GM19035 (cell line): ENCODE measurements at regions not wholly inside any gene's neighbourhood (a gene's known extent, or its start where the extent isn't known, plus 50 kb on each side); places are given as distances from the start of the nearest gene placed in this dataset.
"Not testable (repeated sequence)": the region's sequence is repeated elsewhere in the genome, so short reads cannot be mapped to it uniquely, and the experiment has no call there.

Source experiments
- ATAC-seq: cut with Tn5 transposase; IDR thresholded peaks from one replicate; pipeline ENCODE4 v1.9.1; 2021; ENCODE audit not compliant: unreplicated experiment

DNA sequence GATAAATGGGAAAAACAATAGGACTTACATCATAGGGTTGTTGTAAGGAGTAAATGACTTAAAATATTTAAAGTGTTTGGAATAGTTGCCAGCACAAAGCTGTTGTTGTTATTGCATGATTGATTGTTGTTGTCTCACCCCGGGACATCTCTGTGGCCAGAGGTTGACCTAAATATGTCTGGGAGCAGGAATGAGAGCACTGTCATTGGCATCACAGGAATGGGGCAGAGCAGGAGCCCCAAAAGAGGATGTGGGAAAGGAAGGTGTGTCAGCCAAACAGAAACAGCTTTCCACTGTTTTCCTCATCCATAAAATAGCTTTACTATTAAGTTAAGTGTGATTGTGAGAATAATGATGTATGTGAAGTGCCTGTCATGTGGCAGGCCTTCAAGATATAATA lies 121.6 kb downstream of the TMEM168 start:
- no peak for ATAC-seq

DNA sequence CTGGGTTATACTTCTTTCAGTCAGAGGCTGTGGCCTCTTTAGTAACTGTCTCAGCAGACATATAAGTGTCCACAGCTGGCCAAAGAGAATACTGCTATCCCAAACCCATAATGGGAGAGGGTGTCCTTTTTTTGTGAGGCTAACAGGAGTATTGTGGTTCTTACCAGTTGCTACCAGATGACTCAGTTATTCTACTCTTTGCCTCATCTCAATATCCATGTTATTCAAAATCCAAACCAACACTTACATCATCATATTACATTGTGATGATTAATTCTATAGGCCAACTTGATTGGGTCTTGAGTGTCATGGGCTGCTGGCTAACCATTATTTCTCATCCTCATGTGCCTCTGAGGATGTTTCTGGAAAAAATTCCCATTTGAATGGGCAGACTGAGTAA lies 120.9 kb downstream of the TMEM168 start:
- no peak for ATAC-seq

DNA sequence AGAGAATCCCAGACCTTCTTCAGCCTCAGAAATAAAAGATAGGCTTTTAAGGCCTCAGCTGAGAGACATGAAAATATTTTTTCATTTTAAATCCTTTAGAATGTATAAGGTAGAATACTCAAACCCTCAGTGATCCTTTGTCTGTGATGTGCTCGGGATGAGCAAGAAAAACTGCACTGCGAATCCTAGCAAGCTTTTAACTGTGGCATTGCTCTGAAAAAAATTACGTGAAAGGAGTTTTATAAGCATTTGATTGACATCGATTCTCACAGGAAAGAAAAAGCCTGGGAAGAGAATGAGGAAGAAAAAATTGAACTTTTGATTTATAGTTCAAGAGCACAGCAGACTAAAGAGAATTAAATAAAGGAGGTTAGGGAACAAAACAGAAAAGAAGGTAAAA lies 120.0 kb downstream of the TMEM168 start:
- ATAC-seq = no peak

DNA sequence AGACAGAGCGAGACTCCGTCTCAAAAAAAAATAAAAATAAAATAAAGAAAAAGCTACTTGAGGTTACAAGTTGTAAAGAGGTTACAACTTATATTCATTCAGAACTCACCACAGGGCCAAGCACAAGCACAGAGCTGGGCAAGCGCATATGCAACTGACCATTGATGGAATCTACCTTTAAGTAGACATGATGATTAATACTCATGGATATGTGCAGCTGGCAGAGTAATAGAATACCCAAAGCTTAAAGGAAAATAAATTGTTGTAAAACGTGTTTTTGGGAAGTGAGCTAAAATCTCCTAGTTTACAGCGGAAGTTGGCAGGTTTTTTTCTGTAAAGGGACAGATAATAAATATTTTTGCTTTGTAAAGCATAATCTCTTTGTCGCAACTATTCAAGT lies 111.6 kb downstream of the TMEM168 start:
- ATAC-seq = no peak

DNA sequence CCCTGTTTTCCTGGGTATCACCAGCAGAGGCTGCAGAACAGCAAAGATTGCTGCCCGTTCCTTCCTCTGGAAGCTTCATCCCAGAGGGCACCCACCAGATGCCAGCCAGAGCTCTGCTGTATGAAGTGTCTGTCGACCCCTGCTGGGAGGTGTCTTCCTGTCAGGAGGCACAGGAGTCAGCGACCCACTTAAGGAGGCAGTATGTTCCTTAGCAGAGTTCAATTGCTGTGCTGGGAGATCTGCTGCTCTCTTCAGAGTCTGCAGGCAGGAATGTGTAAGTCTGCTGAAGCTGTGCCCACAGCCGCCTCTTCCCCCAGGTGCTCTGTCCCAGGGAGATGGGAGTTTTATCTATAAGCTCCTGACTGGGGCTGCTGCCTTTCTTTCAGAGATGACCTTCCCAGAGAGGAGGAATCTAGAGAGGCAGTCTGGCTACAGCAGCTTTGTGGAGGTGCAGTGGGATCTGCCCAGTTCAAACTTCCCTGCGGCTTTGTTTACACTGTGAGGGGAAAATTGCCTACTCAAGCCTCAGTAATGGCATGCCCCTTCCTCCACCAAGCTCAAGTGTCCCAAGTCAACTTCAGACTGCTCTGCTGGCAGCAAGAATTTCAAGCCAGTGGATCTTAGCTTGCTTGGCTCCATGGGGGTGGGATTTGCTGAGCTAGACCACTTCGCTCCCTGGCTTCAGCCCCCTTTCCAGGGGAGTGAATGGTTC lies 100.6 kb downstream of the TMEM168 start:
- not testable (repeated sequence) for ATAC-seq

DNA sequence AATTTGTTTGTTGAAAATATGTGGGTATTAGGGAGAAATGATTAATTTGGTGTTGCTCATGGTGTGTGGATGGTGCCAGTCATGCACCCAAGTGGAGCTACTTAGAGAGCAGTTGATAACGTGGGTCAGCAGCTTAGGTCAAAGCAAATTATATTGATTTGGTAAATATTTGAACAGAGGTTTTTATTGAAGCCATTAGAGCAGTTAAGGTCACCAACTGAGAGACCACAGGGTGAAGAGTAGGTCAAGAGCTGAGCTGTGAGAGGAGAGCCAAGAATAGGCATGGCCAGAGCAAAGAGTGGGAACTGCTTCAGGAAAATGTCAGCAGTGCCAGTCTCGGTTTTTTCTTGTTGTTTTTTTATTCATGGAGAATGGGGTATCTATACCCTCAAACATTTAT lies 97.9 kb downstream of the TMEM168 start:
- no peak for ATAC-seq

DNA sequence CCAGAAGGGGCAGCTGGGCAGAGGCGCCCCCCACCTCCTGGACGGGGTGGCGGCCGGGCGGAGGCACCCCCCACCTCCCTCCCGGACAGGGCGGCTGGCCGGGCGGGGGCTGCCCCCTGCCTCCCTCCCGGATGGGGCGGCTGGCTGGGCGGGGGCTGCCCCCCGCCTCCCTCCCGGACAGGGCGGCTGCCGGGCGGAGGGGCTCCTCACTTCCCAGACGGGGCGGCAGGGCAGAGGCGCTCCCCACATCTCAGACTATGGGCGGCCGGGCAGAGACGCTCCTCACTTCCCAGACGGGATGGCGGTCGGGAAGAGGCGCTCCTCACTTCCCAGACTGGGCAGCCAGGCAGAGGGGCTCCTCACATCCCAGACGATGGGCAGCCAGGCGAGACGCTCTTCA lies 93.0 kb downstream of the TMEM168 start:
- ATAC-seq = not testable (repeated sequence)

DNA sequence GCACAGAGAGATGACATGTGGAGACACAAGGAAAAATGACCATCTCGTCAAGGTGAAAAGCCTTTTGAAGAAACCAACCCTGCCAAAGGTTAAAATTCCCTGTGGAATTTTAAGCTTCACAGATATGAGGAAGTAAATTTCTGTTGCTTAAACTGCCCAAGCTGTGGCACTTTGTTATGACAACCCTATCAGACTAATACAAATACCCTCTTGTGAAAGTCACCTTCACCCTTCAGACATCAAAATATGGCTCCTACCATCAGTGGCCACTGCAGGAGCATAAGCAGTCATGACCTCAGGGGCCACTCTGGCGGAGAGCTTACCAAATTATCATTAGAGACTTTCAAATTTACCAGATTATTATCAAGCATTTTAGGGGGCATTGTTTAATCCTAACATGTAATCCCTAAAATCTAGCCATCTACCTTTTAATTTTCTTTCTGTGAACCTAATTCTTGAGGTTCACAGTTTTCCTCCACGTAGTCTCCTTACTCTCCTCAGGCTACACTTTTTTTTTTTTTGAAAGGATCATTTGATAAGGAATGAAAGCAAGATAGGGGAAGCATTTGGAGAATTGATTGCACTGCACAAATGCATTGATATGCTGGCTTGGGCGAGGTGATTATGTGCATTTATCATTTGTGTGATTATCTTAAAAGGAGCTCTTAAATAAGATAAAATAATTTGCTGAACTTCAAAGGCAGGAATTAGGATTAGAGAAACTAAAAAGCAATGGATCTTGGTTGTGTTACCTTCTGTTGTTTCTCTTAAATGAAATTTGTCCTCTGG lies 90.3 kb downstream of the TMEM168 start:
- ATAC-seq = no peak

DNA sequence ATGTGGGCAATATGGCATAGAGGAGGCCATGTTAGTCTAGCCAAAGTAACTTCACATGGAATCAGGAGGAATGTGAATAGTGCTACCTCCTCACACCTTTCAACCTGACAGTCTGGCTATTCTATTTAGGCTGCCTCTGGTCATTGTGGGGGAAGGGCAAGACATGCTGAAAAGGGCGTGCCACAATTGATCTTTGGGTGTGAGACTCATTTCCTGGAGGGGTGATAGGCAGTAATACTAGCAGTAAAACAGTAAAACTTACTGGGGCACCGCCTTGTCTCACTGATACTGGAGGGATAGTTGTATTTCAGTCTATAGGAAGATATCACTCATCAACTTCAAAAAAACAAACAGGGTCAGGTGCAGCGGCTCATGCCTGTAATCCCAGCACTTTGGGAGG lies 88.7 kb downstream of the TMEM168 start:
- ATAC-seq = no peak

DNA sequence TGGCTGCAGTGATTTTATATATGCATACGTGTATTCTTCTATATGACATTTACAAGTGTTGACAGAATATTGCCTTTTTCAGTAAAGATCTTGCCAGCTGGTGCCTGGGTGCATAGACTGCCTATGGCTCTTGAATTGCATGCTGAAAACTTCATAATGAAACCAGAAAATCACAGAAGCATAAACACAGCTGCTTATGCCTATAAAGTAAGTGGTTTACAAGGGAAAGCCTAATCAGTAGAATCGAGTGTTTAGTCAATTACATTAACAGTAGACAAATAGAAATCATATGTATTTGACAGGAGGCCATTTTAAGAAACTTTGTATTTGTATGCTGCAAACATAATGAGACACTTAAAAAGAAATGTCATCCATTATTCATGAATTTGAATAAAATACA lies 82.5 kb downstream of the TMEM168 start:
- no peak for ATAC-seq

DNA sequence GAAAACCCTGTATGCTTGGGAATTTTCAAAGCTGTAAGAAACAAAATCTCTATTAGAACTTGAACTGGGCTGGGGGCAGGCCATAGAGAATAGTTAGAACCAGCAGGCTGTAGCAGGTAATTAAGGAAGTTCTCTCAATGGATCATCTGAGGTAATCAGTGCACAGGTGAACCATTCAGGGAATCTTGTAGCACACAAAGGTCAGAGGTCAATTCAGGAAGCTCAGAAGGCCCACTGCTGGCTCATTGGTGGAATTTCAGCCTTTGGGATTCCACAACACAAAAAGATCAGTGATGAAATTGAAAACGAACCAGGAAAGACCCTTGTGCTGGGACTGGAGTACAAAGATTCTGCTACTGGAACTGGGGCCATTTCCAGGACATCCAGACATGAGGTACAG lies 82.0 kb downstream of the TMEM168 start:
- ATAC-seq = no peak
